Smooth muscle cell (in vitro differentiated cells): ENCODE measurements at regions not wholly inside any gene's neighbourhood (a gene's known extent, or its start where the extent isn't known, plus 50 kb on each side); places are given as distances from the start of the nearest gene placed in this dataset.

Experiments
- DNase-seq: peaks from one replicate; lab custom pipeline; 2025; ENCODE audit not compliant: unreplicated experiment; lab: John Stamatoyannopoulos, UW
- H2AFZ ChIP-seq: fragments of 200-600 bp; sonication (generic); 2 replicates; pipeline ENCODE4 v1.6.0; 2016; ENCODE audit warnings: antibody characterized with exemption, low read depth, mild to moderate bottlenecking
- H3F3A ChIP-seq: fragments of 200-600 bp; sonication (generic); 2 replicates; pipeline ENCODE4 v1.6.0; 2017; ENCODE audit warnings: antibody characterized with exemption, low read depth
- H3K27ac ChIP-seq: fragments of 200-600 bp; sonication (generic); 2 replicates; pipeline ENCODE4 v1.5.1; 2016; ENCODE audit warnings: low read depth, mild to moderate bottlenecking
- H3K27me3 ChIP-seq: fragments of 200-600 bp; sonication (generic); 2 replicates; pipeline ENCODE4 v1.6.1; 2016; ENCODE audit warnings: low read depth, mild to moderate bottlenecking
- H3K36me3 ChIP-seq: fragments of 200-600 bp; sonication (generic); 2 replicates; pipeline ENCODE4 v1.5.1; 2016; ENCODE audit warnings: low read depth
- H3K4me1 ChIP-seq: fragments of 200-600 bp; sonication (generic); 2 replicates; pipeline ENCODE4 v1.5.1; 2016; ENCODE audit warnings: low read depth
- H3K4me2 ChIP-seq: fragments of 200-600 bp; sonication (generic); 2 replicates; pipeline ENCODE4 v1.6.0; 2016; ENCODE audit warnings: mild to moderate bottlenecking
- H3K4me3 ChIP-seq: fragments of 200-600 bp; sonication (generic); 2 replicates; pipeline ENCODE4 v1.5.1; 2016; ENCODE audit warnings: mild to moderate bottlenecking
- H3K79me2 ChIP-seq: fragments of 200-600 bp; sonication (generic); 2 replicates; pipeline ENCODE4 v1.6.0; 2016; ENCODE audit warnings: low read depth, mild to moderate bottlenecking
- H3K9ac ChIP-seq: fragments of 200-600 bp; sonication (generic); 2 replicates; pipeline ENCODE4 v1.6.0; 2016; ENCODE audit warnings: low read depth
- H3K9me3 ChIP-seq: fragments of 200-600 bp; sonication (generic); replicated peaks from 2 replicates; pipeline ENCODE4 v1.5.1; 2016; ENCODE audit warnings: low read depth
- H4K20me1 ChIP-seq: fragments of 200-600 bp; sonication (generic); 2 replicates; pipeline ENCODE4 v1.6.0; 2016; ENCODE audit warnings: low read depth
- WGBS: methylation state at CpG from one replicate; pipeline ENCODE4 v1.1.7; 2016; ENCODE audit warnings: low lambda C conversion rate; 5-methylcytosine and 5-hydroxymethylcytosine counted together
- TF ChIP-seq, protein P1 (sequence below): fragments of 200-600 bp; sonication (generic); IDR thresholded peaks from 2 replicates; pipeline ENCODE4 v1.5.1; 2017; ENCODE audit warnings: borderline replicate concordance, mild to moderate bottlenecking, antibody characterized with exemption; ENCODE audit not compliant: insufficient read depth, poor library complexity, severe bottlenecking

GRCh38 chr3:14590569-14590968, 50.4 kb upstream of the GRIP2 start:
- TF ChIP-seq, protein P1, sequence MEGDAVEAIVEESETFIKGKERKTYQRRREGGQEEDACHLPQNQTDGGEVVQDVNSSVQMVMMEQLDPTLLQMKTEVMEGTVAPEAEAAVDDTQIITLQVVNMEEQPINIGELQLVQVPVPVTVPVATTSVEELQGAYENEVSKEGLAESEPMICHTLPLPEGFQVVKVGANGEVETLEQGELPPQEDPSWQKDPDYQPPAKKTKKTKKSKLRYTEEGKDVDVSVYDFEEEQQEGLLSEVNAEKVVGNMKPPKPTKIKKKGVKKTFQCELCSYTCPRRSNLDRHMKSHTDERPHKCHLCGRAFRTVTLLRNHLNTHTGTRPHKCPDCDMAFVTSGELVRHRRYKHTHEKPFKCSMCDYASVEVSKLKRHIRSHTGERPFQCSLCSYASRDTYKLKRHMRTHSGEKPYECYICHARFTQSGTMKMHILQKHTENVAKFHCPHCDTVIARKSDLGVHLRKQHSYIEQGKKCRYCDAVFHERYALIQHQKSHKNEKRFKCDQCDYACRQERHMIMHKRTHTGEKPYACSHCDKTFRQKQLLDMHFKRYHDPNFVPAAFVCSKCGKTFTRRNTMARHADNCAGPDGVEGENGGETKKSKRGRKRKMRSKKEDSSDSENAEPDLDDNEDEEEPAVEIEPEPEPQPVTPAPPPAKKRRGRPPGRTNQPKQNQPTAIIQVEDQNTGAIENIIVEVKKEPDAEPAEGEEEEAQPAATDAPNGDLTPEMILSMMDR: no peak

DNA sequence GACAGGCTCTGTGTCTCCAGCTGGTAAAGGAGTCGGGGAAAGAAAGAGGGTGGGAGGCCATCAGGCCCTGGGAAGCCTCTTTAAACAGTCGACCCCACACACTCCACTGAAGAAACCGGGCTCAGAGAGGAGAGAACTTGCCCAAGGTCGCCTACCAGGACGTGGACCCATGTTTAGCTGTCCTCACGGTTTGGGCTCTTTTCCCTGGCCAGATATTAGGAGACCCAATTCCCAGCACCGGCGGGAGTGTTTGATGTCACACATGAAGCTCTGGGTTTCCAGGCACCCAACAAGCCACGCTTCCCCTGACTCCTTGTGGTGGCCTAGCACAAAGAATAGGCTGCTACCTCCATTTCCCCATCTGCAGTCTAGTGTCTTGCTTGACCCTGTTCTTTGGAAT, 52.2 kb upstream of the GRIP2 start:
- H2AFZ ChIP-seq: no peak overlapping the region
- no peak overlapping the region for H3K9ac ChIP-seq
- no peaks in the 10 kb centered on the region for H3K79me2 ChIP-seq
- TF ChIP-seq, protein P1: no peak
- DNase-seq: no peak
- 89% methylated on average over 9 of the region's 9 CpGs for whole genome bisulfite sequencing
- H3K4me1 ChIP-seq: no peaks in the 10 kb centered on the region
- no peaks in the 10 kb centered on the region for H3F3A ChIP-seq
- no peaks in the 10 kb centered on the region for H3K36me3 ChIP-seq
- H3K27me3 ChIP-seq: peaks cover 7% of the 10 kb centered on the region
- H3K4me2 ChIP-seq: no peak overlapping the region
- no peak overlapping the region for H3K4me3 ChIP-seq
- no peak overlapping the region for H3K27ac ChIP-seq
- H3K9me3 ChIP-seq: no peaks in the 10 kb centered on the region
- H4K20me1 ChIP-seq: no peaks in the 10 kb centered on the region

More at GRCh38 chr3:14590569-14590968, 50.4 kb upstream of the GRIP2 start:
- H3K36me3 ChIP-seq: no peaks in the 10 kb centered on the region
- no peaks in the 10 kb centered on the region for H4K20me1 ChIP-seq
- no peak overlapping the region for H3K27ac ChIP-seq
- H3K4me1 ChIP-seq: no peaks in the 10 kb centered on the region
- H3K9ac ChIP-seq: no peak overlapping the region
- no peak overlapping the region for H3K4me3 ChIP-seq
- 68% methylated on average over 6 of the region's 6 CpGs for WGBS
- no peak overlapping the region for H3K4me2 ChIP-seq
- peaks cover 5% of the 10 kb centered on the region for H3K27me3 ChIP-seq
- no peaks in the 10 kb centered on the region for H3K9me3 ChIP-seq
- H3K79me2 ChIP-seq: no peaks in the 10 kb centered on the region
- H3F3A ChIP-seq: no peaks in the 10 kb centered on the region
- H2AFZ ChIP-seq: no peak overlapping the region
- DNase-seq: no peak

DNA sequence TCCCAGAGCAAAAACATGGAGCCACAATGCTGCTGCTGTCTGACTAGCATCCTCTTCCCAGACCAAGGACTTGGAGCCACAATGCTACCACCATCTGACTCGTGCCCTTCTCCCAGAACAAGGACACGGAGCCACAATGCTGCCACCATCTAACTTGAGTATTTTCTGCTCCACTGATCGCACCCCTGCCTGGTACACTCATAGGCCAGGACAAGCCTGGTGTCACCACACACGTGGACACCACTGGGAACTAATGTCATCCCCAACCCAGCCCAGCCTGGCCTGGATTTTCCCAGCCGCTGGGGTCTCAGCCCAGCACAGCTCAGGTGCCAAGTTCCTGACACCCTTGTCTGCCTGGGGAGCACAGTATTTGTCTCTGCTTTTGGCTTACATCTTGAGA, 52.7 kb upstream of the GRIP2 start:
- no peaks in the 10 kb centered on the region for H3F3A ChIP-seq
- no peaks in the 10 kb centered on the region for H3K4me1 ChIP-seq
- no peak overlapping the region for H3K27ac ChIP-seq
- 84% methylated on average over 5 of the region's 5 CpGs for WGBS
- no peaks in the 10 kb centered on the region for H3K36me3 ChIP-seq
- H3K4me2 ChIP-seq: no peak overlapping the region
- no peak overlapping the region for H3K9ac ChIP-seq
- no peaks in the 10 kb centered on the region for H4K20me1 ChIP-seq
- H3K4me3 ChIP-seq: no peak overlapping the region
- no peaks in the 10 kb centered on the region for H3K9me3 ChIP-seq
- H2AFZ ChIP-seq: no peak overlapping the region
- no peaks in the 10 kb centered on the region for H3K79me2 ChIP-seq
- H3K27me3 ChIP-seq: peaks cover 7% of the 10 kb centered on the region
- TF ChIP-seq, protein P1: no peak
- DNase-seq: no peak

GRCh38 chr3:14594234-14594633, 54.1 kb upstream of the GRIP2 start:
- H3K9me3 ChIP-seq: no peaks in the 10 kb centered on the region
- no peak overlapping the region for H3K27ac ChIP-seq
- no peaks in the 10 kb centered on the region for H3K79me2 ChIP-seq
- peaks cover 16% of the 10 kb centered on the region for H3K27me3 ChIP-seq
- WGBS: 77% methylated on average over 8 of the region's 8 CpGs
- TF ChIP-seq, protein P1: no peak
- no peak for DNase-seq
- H3K9ac ChIP-seq: no peak overlapping the region
- no peak overlapping the region for H3K4me3 ChIP-seq
- no peaks in the 10 kb centered on the region for H3K4me1 ChIP-seq
- no peak overlapping the region for H2AFZ ChIP-seq
- no peaks in the 10 kb centered on the region for H4K20me1 ChIP-seq
- H3F3A ChIP-seq: no peaks in the 10 kb centered on the region
- H3K4me2 ChIP-seq: no peak overlapping the region
- H3K36me3 ChIP-seq: no peaks in the 10 kb centered on the region
